Astrocyte (in vitro differentiated cells and primary cell): ENCODE measurements at regions not wholly inside any gene's neighbourhood (a gene's known extent, or its start where the extent isn't known, plus 50 kb on each side); places are given as distances from the start of the nearest gene placed in this dataset.
A peak's percentile ranks its signal among the peaks of the same experiment; 100 is the strongest.

Source experiments
- DNase-seq: peaks from one replicate; pipeline ENCODE4 v3.0.0-alpha.2; 2010; ENCODE audit warnings: low read depth
- FAIRE-seq: peaks from 2 replicates; lab custom pipeline; 2011; peaks lifted over from hg19 to GRCh38; lab: Jason Lieb, UNC
- H2AFZ ChIP-seq: 2 replicates; pipeline ENCODE4 v1.6.0; 2012; ENCODE audit warnings: low read depth, low read length, inconsistent platforms
- H3K27ac ChIP-seq: 2 replicates; pipeline ENCODE4 v1.5.1; 2011; ENCODE audit warnings: low read depth, low read length, inconsistent platforms
- H3K27me3 ChIP-seq: 2 replicates; pipeline ENCODE4 v1.6.0; 2011; ENCODE audit warnings: low read length, inconsistent platforms; ENCODE audit not compliant: insufficient read depth
- H3K36me3 ChIP-seq: 2 replicates; pipeline ENCODE4 v1.5.1; 2011; ENCODE audit warnings: low read length, inconsistent platforms; ENCODE audit not compliant: insufficient read depth
- H3K4me1 ChIP-seq: 2 replicates; pipeline ENCODE4 v1.5.1; 2011; ENCODE audit warnings: low read length, inconsistent platforms; ENCODE audit not compliant: insufficient read depth
- H3K4me2 ChIP-seq: 2 replicates; pipeline ENCODE4 v1.6.0; 2012; ENCODE audit warnings: low read length, inconsistent platforms
- H3K4me3 ChIP-seq: 2 replicates; pipeline ENCODE4 v1.5.1; 2011; ENCODE audit warnings: low read depth, mild to moderate bottlenecking, low read length, inconsistent platforms; ENCODE audit not compliant: insufficient read depth
- H3K79me2 ChIP-seq: 2 replicates; pipeline ENCODE4 v1.6.0; 2012; ENCODE audit warnings: mild to moderate bottlenecking, low read length, inconsistent platforms; ENCODE audit not compliant: insufficient read depth
- H3K9ac ChIP-seq: 2 replicates; pipeline ENCODE4 v1.6.0; 2012; ENCODE audit warnings: mild to moderate bottlenecking, low read length, inconsistent platforms
- H3K9me3 ChIP-seq: 2 replicates; pipeline ENCODE4 v1.5.1; 2012; ENCODE audit warnings: low read depth, mild to moderate bottlenecking, low read length, inconsistent platforms; ENCODE audit not compliant: insufficient read depth
- H4K20me1 ChIP-seq: 2 replicates; pipeline ENCODE4 v1.6.0; 2012; ENCODE audit warnings: low read length, inconsistent platforms; ENCODE audit not compliant: insufficient read depth
- H3K27ac Mint-ChIP-seq: one replicate; pipeline ENCODE4 v1.8.0; 2021; ENCODE audit warnings: mild to moderate bottlenecking, mixed read lengths; ENCODE audit not compliant: unreplicated experiment
- H3K27me3 Mint-ChIP-seq: one replicate; pipeline ENCODE4 v1.8.0; 2021; ENCODE audit warnings: low read depth, mixed read lengths; ENCODE audit not compliant: unreplicated experiment
- H3K36me3 Mint-ChIP-seq: one replicate; pipeline ENCODE4 v1.8.0; 2021; ENCODE audit warnings: low read depth, mixed read lengths; ENCODE audit not compliant: unreplicated experiment
- H3K4me1 Mint-ChIP-seq: one replicate; pipeline ENCODE4 v1.8.0; 2021; ENCODE audit warnings: low read depth, mixed read lengths; ENCODE audit not compliant: unreplicated experiment
- H3K4me3 Mint-ChIP-seq: one replicate; pipeline ENCODE4 v1.8.0; 2021; ENCODE audit warnings: mild to moderate bottlenecking, moderate library complexity, mixed read lengths; ENCODE audit not compliant: unreplicated experiment
- H3K9me3 Mint-ChIP-seq: one replicate; pipeline ENCODE4 v1.8.0; 2021; ENCODE audit warnings: mild to moderate bottlenecking, mixed read lengths; ENCODE audit not compliant: unreplicated experiment
- CTCF ChIP-seq: IDR thresholded peaks from 2 replicates; pipeline ENCODE4 v1.5.1; 2011; ENCODE audit warnings: low read depth, mild to moderate bottlenecking, inconsistent platforms, low read length, moderate library complexity; ENCODE audit not compliant: insufficient read depth
- EZH2 ChIP-seq: IDR thresholded peaks from 2 replicates; pipeline ENCODE4 v1.6.1; 2012; ENCODE audit warnings: mild to moderate bottlenecking, low read length, inconsistent platforms; ENCODE audit not compliant: insufficient read depth

DNA sequence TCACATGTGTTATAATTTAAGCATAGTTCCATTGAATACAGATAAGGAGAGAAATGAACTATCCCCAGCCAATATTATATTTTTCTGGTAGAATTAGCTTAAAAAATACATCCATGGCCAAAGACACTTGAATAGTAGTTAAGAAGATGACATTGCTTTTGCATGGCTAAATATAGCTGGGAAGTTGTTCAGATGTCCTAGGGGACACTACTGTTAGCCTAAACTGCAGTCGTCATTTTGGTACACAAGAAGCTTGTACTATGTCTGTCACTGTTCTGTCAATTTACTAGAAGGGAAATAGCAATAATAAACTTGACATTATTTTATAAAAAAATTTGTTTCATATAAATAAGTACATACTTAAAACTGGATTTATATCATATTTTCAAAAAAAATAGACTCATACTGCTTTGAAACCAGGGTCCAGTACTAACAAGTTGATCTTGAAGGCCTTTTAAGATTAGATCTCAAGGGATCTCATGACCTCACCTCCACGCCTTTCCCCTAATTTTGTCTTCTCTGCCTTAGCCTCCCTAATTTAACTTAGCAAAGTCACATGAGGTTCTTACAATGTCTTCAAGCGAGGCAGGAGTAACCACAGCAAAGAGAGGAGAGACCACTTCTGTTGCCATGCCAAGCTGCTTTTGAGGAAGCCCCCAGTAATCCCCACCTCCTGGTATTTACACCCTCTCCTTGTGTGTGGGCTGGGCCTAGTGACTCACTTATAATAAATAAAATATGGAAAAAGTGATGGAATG is 81.0 kb downstream of the AVPR1A start:
- Histone ChIP-seq H3K27me3 (no peaks in the 10 kb centered on the region), H3K4me2 (no peak overlapping the region), H4K20me1 (no peaks in the 10 kb centered on the region), H3K36me3 (no peaks in the 10 kb centered on the region), H3K9ac (no peak overlapping the region), H3K4me1 (no peaks in the 10 kb centered on the region), H3K4me3 (no peak overlapping the region), H3K79me2 (no peaks in the 10 kb centered on the region), H2AFZ (no peak overlapping the region), H3K27ac (no peak overlapping the region), H3K9me3 (no peaks in the 10 kb centered on the region)
- TF ChIP-seq CTCF (no peak), EZH2 (no peak)
- Mint-ChIP-seq H3K4me3 (no peak overlapping the region), H3K27ac (no peak overlapping the region), H3K4me1 (peaks cover 6% of the 10 kb centered on the region), H3K36me3 (no peaks in the 10 kb centered on the region), H3K9me3 (no peaks in the 10 kb centered on the region), H3K27me3 (no peaks in the 10 kb centered on the region)
- no peak for DNase-seq
- no peak for FAIRE-seq

GRCh38 chr12:63068857-63069442 is 82.1 kb downstream of the AVPR1A start:
- no peaks in the 10 kb centered on the region for H4K20me1 ChIP-seq
- H3K27me3 ChIP-seq, result no peaks in the 10 kb centered on the region
- FAIRE-seq (peak; percentile 54), DNase-seq (peak; percentile 51)
- H3K27ac Mint-ChIP-seq, result no peak overlapping the region
- H3K4me1 Mint-ChIP-seq, result peaks cover 6% of the 10 kb centered on the region
- no peak overlapping the region for H3K4me3 Mint-ChIP-seq
- H2AFZ ChIP-seq, result no peak overlapping the region
- H3K27ac ChIP-seq, result no peak overlapping the region
- no peak overlapping the region for H3K9ac ChIP-seq
- H3K27me3 Mint-ChIP-seq, result no peaks in the 10 kb centered on the region
- H3K36me3 Mint-ChIP-seq, result no peaks in the 10 kb centered on the region
- H3K79me2 ChIP-seq, result no peaks in the 10 kb centered on the region
- H3K4me2 ChIP-seq, result no peak overlapping the region
- no peak overlapping the region for H3K4me3 ChIP-seq
- TF ChIP-seq EZH2, result no peak
- TF ChIP-seq CTCF, result peak; percentile 70
- no peaks in the 10 kb centered on the region for H3K9me3 ChIP-seq
- H3K36me3 ChIP-seq, result no peaks in the 10 kb centered on the region
- no peaks in the 10 kb centered on the region for H3K4me1 ChIP-seq
- H3K9me3 Mint-ChIP-seq, result no peaks in the 10 kb centered on the region

- no peaks in the 10 kb centered on the region for H4K20me1 ChIP-seq
- no peaks in the 10 kb centered on the region for H3K79me2 ChIP-seq
- H3K9me3 Mint-ChIP-seq, result no peaks in the 10 kb centered on the region
- H3K4me2 ChIP-seq, result no peak overlapping the region
- no peak overlapping the region for H3K27ac ChIP-seq
- H3K4me1 ChIP-seq, result no peaks in the 10 kb centered on the region
- no peak overlapping the region for H3K4me3 Mint-ChIP-seq
- H3K27me3 ChIP-seq, result no peaks in the 10 kb centered on the region
- FAIRE-seq (no peak), DNase-seq (no peak)
- no peaks in the 10 kb centered on the region for H3K27me3 Mint-ChIP-seq
- TF ChIP-seq EZH2, result no peak
- TF ChIP-seq CTCF, result no peak
- no peak overlapping the region for H3K4me3 ChIP-seq
- no peaks in the 10 kb centered on the region for H3K9me3 ChIP-seq
- H3K36me3 ChIP-seq, result no peaks in the 10 kb centered on the region
- H2AFZ ChIP-seq, result no peak overlapping the region
- H3K27ac Mint-ChIP-seq, result no peak overlapping the region
- peaks cover 6% of the 10 kb centered on the region for H3K4me1 Mint-ChIP-seq
- no peak overlapping the region for H3K9ac ChIP-seq
- no peaks in the 10 kb centered on the region for H3K36me3 Mint-ChIP-seq
Observed at GRCh38 chr12:63066782-63067181, 84.2 kb downstream of the AVPR1A start.
